ENCODE measurements at regions not wholly inside any gene's neighbourhood (a gene's known extent, or its start where the extent isn't known, plus 50 kb on each side); places are given as distances from the start of the nearest gene placed in this dataset.

DNA sequence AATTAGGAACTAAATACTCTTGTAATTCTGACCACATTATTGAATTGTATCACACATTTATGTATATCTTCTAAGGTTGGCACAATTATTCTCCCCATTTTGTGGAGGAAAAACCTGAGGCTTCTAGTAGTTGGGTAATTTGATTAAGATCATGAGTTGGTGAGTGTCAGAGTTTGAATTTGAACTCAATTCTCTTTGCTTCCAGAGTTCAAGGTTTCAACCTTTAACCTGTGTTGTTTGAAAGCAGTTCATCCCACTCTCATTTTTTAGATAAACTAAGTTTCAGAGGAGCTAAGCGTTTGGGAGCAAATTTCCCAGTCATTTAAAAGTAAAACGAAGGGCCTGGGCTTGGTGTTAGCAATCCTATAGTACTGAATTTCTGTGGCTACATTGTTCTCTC, 293.4 kb downstream of the ADGRL2 start:
- Histone ChIP-seq H3K23ac (ENCODE audit: low read depth, low read length, poor library complexity) (no peak overlapping the region), H2BK12ac (ENCODE audit: low read length) (no peak overlapping the region), H3K27ac (replicated peaks; ENCODE audit: low read length) (no peak overlapping the region), H3K14ac (ENCODE audit: low read length) (no peak overlapping the region), H2BK5ac (ENCODE audit: low read length) (no peak overlapping the region), H3K9me3 (replicated peaks in 1 of 2; ENCODE audit: control insufficient read depth in 2 of 2, insufficient read depth in 1 of 2, low read depth in 1 of 2, low read length in 2 of 2) (peaks cover 0 to 1% of the 10 kb centered on the region in 2 donors), H4K91ac (ENCODE audit: low read depth, low read length, poor library complexity) (no peak overlapping the region), H3K27me3 (ENCODE audit: control insufficient read depth in 3 of 3, insufficient read depth in 3 of 3, low read depth in 1 of 3, low read length in 3 of 3) (no peaks in the 10 kb centered on the region), H4K8ac (ENCODE audit: low read depth, low read length) (no peak overlapping the region), H3K18ac (ENCODE audit: low read length) (no peak overlapping the region), H3K79me1 (ENCODE audit: low read depth, low read length) (no peaks in the 10 kb centered on the region), H2BK15ac (ENCODE audit: low read length) (no peak overlapping the region), H2AFZ (ENCODE audit: low read length) (no peak overlapping the region), H3K4ac (ENCODE audit: low read length) (no peak overlapping the region), H3K4me1 (ENCODE audit: control insufficient read depth in 2 of 2, insufficient read depth in 1 of 2, low read depth in 1 of 2, low read length in 2 of 2) (peaks cover 0 to 9% of the 10 kb centered on the region in 2 donors), H2AK5ac (ENCODE audit: low read depth, low read length) (no peak overlapping the region), H3K36me3 (replicated peaks in 1 of 2; ENCODE audit: control insufficient read depth in 2 of 2, insufficient read depth in 2 of 2, low read length in 2 of 2) (no peaks in the 10 kb centered on the region), H3K4me3 (ENCODE audit: low read length in 2 of 2) (no peak overlapping the region), H3K9ac (ENCODE audit: low read depth, low read length, poor library complexity) (no peak overlapping the region), H3K4me2 (ENCODE audit: insufficient read depth, low read length, poor library complexity, severe bottlenecking) (no peak overlapping the region), H2BK120ac (ENCODE audit: low read depth, low read length) (no peak overlapping the region)
- DNase-seq (ENCODE audit: low spot score) = no peak
- WGBS, 2 donors (ENCODE audit: extremely low coverage in 2 of 2, insufficient read length in 2 of 2, insufficient replicate concordance in 1 of 2) = no CpG with 5 or more reads among the region's 2 CpGs

DNA sequence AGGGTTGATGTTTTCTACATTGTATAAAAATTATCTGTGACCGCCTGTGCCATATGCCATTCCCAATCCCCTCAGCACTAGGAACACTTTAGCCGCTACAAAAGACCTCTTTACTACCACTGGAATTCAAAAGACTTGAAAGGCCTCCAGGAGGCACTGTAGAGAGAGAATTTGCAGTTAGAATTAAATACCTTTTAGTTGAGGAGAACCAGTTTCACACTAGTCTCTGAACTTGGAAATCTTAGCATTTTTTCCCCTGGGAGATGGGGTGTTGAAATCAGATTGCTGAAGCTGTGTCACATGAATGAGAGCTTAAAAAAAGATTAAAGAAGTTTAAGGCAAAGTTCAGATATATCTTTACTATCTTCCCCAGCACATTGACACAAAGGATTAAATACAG, 291.0 kb downstream of the ADGRL2 start:
- Histone ChIP-seq H3K4me3 (ENCODE audit: low read length in 2 of 2) (no peak overlapping the region), H3K27ac (replicated peaks; ENCODE audit: low read length) (no peak overlapping the region), H2BK120ac (ENCODE audit: low read depth, low read length) (no peak overlapping the region), H2BK5ac (ENCODE audit: low read length) (no peak overlapping the region), H3K4me2 (ENCODE audit: insufficient read depth, low read length, poor library complexity, severe bottlenecking) (no peak overlapping the region), H3K9me3 (replicated peaks in 1 of 2; ENCODE audit: control insufficient read depth in 2 of 2, insufficient read depth in 1 of 2, low read depth in 1 of 2, low read length in 2 of 2) (no peaks in the 10 kb centered on the region), H3K36me3 (replicated peaks in 1 of 2; ENCODE audit: control insufficient read depth in 2 of 2, insufficient read depth in 2 of 2, low read length in 2 of 2) (no peaks in the 10 kb centered on the region), H3K18ac (ENCODE audit: low read length) (no peak overlapping the region), H2BK15ac (ENCODE audit: low read length) (no peak overlapping the region), H2BK12ac (ENCODE audit: low read length) (no peak overlapping the region), H3K79me1 (ENCODE audit: low read depth, low read length) (no peaks in the 10 kb centered on the region), H2AFZ (ENCODE audit: low read length) (no peak overlapping the region), H3K27me3 (ENCODE audit: control insufficient read depth in 3 of 3, insufficient read depth in 3 of 3, low read depth in 1 of 3, low read length in 3 of 3) (no peaks in the 10 kb centered on the region), H3K9ac (ENCODE audit: low read depth, low read length, poor library complexity) (no peak overlapping the region), H3K23ac (ENCODE audit: low read depth, low read length, poor library complexity) (no peak overlapping the region), H4K91ac (ENCODE audit: low read depth, low read length, poor library complexity) (no peak overlapping the region), H3K4ac (ENCODE audit: low read length) (no peak overlapping the region), H2AK5ac (ENCODE audit: low read depth, low read length) (no peak overlapping the region), H3K14ac (ENCODE audit: low read length) (no peak overlapping the region), H3K4me1 (ENCODE audit: control insufficient read depth in 2 of 2, insufficient read depth in 1 of 2, low read depth in 1 of 2, low read length in 2 of 2) (peaks cover 0 to 9% of the 10 kb centered on the region in 2 donors), H4K8ac (ENCODE audit: low read depth, low read length) (no peak overlapping the region)
- DNase-seq (ENCODE audit: low spot score) = no peak
- WGBS, 2 donors (ENCODE audit: extremely low coverage in 2 of 2, insufficient read length in 2 of 2, insufficient replicate concordance in 1 of 2) = no CpG with 5 or more reads among the region's 2 CpGs

DNA sequence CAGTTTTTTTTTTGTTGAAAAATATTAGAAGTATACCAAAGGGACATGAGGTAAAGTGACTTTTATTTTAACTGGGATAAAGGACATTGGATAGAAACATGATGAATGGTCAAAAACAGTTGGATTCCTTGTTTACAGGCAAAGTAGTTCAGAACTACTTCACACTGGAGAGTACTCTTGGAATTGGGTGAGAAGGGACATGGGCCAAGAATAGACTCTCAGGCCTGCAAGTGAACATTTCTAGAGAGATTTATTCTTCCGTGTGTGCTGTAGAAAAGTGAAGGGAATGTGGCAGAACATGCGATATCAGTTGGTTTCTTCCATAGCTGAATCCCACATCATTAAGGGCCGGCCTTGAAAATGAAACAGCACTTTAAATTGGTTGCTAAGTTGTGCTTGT, 290.5 kb downstream of the ADGRL2 start:
- Histone ChIP-seq H2BK5ac (ENCODE audit: low read length) (no peak overlapping the region), H3K4me3 (ENCODE audit: low read length in 2 of 2) (no peak overlapping the region), H3K36me3 (replicated peaks in 1 of 2; ENCODE audit: control insufficient read depth in 2 of 2, insufficient read depth in 2 of 2, low read length in 2 of 2) (no peaks in the 10 kb centered on the region), H3K27me3 (ENCODE audit: control insufficient read depth in 3 of 3, insufficient read depth in 3 of 3, low read depth in 1 of 3, low read length in 3 of 3) (no peaks in the 10 kb centered on the region), H3K4ac (ENCODE audit: low read length) (no peak overlapping the region), H3K9ac (ENCODE audit: low read depth, low read length, poor library complexity) (no peak overlapping the region), H4K8ac (ENCODE audit: low read depth, low read length) (no peak overlapping the region), H2AK5ac (ENCODE audit: low read depth, low read length) (no peak overlapping the region), H2BK120ac (ENCODE audit: low read depth, low read length) (no peak overlapping the region), H3K9me3 (replicated peaks in 1 of 2; ENCODE audit: control insufficient read depth in 2 of 2, insufficient read depth in 1 of 2, low read depth in 1 of 2, low read length in 2 of 2) (no peaks in the 10 kb centered on the region), H3K79me1 (ENCODE audit: low read depth, low read length) (no peaks in the 10 kb centered on the region), H4K91ac (ENCODE audit: low read depth, low read length, poor library complexity) (no peak overlapping the region), H3K4me1 (ENCODE audit: control insufficient read depth in 2 of 2, insufficient read depth in 1 of 2, low read depth in 1 of 2, low read length in 2 of 2) (peaks cover 0 to 9% of the 10 kb centered on the region in 2 donors), H2BK15ac (ENCODE audit: low read length) (no peak overlapping the region), H2AFZ (ENCODE audit: low read length) (no peak overlapping the region), H3K27ac (replicated peaks; ENCODE audit: low read length) (no peak overlapping the region), H2BK12ac (ENCODE audit: low read length) (no peak overlapping the region), H3K4me2 (ENCODE audit: insufficient read depth, low read length, poor library complexity, severe bottlenecking) (no peak overlapping the region), H3K14ac (ENCODE audit: low read length) (no peak overlapping the region), H3K18ac (ENCODE audit: low read length) (no peak overlapping the region), H3K23ac (ENCODE audit: low read depth, low read length, poor library complexity) (no peak overlapping the region)
- no peak for DNase-seq (ENCODE audit: low spot score)
- no CpG with 5 or more reads among the region's 3 CpGs for WGBS, 2 donors (ENCODE audit: extremely low coverage in 2 of 2, insufficient read length in 2 of 2, insufficient replicate concordance in 1 of 2)

DNA sequence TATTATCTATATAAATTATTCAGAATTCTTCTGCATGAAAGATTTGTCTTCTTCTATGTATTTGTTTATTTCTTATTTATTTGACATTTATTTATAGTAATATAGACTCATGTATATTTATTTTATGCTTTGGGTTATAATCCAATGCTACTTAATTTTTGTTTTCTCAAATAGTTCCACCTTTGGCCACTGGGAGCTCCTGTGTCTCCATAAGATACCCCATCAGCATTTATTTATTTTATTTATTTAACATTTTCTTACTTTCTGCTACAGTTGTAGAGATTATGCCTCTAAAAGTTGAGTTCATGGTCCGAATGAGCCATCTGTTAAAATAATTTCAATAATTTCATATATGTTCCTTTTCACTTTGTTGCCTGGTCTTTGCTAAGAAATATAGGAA, 289.4 kb downstream of the ADGRL2 start:
- no peak overlapping the region for H4K91ac ChIP-seq (ENCODE audit: low read depth, low read length, poor library complexity)
- no peak overlapping the region for H3K14ac ChIP-seq (ENCODE audit: low read length)
- H3K9ac ChIP-seq (ENCODE audit: low read depth, low read length, poor library complexity) = no peak overlapping the region
- no peak overlapping the region for H3K4me3 ChIP-seq (ENCODE audit: low read length in 2 of 2)
- no peak overlapping the region for H3K4me2 ChIP-seq (ENCODE audit: insufficient read depth, low read length, poor library complexity, severe bottlenecking)
- H3K4me1 ChIP-seq (ENCODE audit: control insufficient read depth in 2 of 2, insufficient read depth in 1 of 2, low read depth in 1 of 2, low read length in 2 of 2) = peaks cover 0 to 7% of the 10 kb centered on the region in 2 donors
- H3K18ac ChIP-seq (ENCODE audit: low read length) = no peak overlapping the region
- H3K79me1 ChIP-seq (ENCODE audit: low read depth, low read length) = no peaks in the 10 kb centered on the region
- H2BK12ac ChIP-seq (ENCODE audit: low read length) = no peak overlapping the region
- H3K23ac ChIP-seq (ENCODE audit: low read depth, low read length, poor library complexity) = no peak overlapping the region
- no peak overlapping the region for H3K4ac ChIP-seq (ENCODE audit: low read length)
- no peak overlapping the region for H2BK5ac ChIP-seq (ENCODE audit: low read length)
- H2AFZ ChIP-seq (ENCODE audit: low read length) = no peak overlapping the region
- no peaks in the 10 kb centered on the region for H3K27me3 ChIP-seq (ENCODE audit: control insufficient read depth in 3 of 3, insufficient read depth in 3 of 3, low read depth in 1 of 3, low read length in 3 of 3)
- no peaks in the 10 kb centered on the region for H3K36me3 ChIP-seq (replicated peaks in 1 of 2; ENCODE audit: control insufficient read depth in 2 of 2, insufficient read depth in 2 of 2, low read length in 2 of 2)
- H2AK5ac ChIP-seq (ENCODE audit: low read depth, low read length) = no peak overlapping the region
- H2BK120ac ChIP-seq (ENCODE audit: low read depth, low read length) = no peak overlapping the region
- H4K8ac ChIP-seq (ENCODE audit: low read depth, low read length) = no peak overlapping the region
- no peaks in the 10 kb centered on the region for H3K9me3 ChIP-seq (replicated peaks in 1 of 2; ENCODE audit: control insufficient read depth in 2 of 2, insufficient read depth in 1 of 2, low read depth in 1 of 2, low read length in 2 of 2)
- no peak overlapping the region for H3K27ac ChIP-seq (replicated peaks; ENCODE audit: low read length)
- no peak overlapping the region for H2BK15ac ChIP-seq (ENCODE audit: low read length)
- no peak for DNase-seq (ENCODE audit: low spot score)
- WGBS, 2 donors (ENCODE audit: extremely low coverage in 2 of 2, insufficient read length in 2 of 2, insufficient replicate concordance in 1 of 2) = no CpG with 5 or more reads among the region's 1 CpG
